GM13977 (cell line): ENCODE measurements at regions not wholly inside any gene's neighbourhood (a gene's known extent, or its start where the extent isn't known, plus 50 kb on each side); places are given as distances from the start of the nearest gene placed in this dataset.
A peak's percentile ranks its signal among the peaks of the same experiment; 100 is the strongest.

ENCODE experiments used
- DNase-seq: peaks from one replicate; pipeline ENCODE4 v3.0.0; 2012; ENCODE audit warnings: low spot score
- in situ Hi-C: fragments of 300-500 bp; cut with MboI; formaldehyde crosslinking; loops from one replicate; pipeline ENCODE4 v1.12.0; 2022; ENCODE audit warnings: low sequenced_read_pairs, low pct_unique_long_range_greater_than_20kb, mixed read lengths, inconsistent platforms; ENCODE audit not compliant: unreplicated experiment
- TF ChIP-seq, protein P1 (sequence below): IDR thresholded peaks from 2 replicates; pipeline ENCODE4 v1.5.1; 2012; ENCODE audit warnings: mild to moderate bottlenecking, control low read depth; ENCODE audit not compliant: insufficient read depth; ENCODE audit errors: extremely low read depth, missing control alignments

DNA sequence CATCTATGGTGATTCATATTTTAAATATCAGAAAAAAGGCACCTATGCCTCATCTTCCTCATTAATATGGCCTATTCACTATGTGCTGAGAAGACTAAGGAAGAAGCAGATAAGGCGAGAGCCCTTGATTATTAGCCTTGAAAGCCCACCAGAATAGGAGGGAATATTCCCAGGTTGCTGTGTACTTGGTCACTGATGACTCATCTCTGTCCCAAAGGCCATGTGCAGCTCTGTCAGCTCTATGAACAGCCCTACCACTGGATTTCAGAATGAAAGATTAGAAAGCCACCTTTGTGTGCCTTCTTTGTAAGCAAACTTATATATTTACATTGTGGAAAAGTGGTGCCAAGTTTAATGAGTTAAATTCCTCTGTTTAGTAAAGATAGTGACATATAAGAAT, 211.5 kb downstream of the NFKBIZ start:
- in situ Hi-C loops, result no loop called here
- peak; percentile 37 for DNase-seq
- TF ChIP-seq, protein P1, sequence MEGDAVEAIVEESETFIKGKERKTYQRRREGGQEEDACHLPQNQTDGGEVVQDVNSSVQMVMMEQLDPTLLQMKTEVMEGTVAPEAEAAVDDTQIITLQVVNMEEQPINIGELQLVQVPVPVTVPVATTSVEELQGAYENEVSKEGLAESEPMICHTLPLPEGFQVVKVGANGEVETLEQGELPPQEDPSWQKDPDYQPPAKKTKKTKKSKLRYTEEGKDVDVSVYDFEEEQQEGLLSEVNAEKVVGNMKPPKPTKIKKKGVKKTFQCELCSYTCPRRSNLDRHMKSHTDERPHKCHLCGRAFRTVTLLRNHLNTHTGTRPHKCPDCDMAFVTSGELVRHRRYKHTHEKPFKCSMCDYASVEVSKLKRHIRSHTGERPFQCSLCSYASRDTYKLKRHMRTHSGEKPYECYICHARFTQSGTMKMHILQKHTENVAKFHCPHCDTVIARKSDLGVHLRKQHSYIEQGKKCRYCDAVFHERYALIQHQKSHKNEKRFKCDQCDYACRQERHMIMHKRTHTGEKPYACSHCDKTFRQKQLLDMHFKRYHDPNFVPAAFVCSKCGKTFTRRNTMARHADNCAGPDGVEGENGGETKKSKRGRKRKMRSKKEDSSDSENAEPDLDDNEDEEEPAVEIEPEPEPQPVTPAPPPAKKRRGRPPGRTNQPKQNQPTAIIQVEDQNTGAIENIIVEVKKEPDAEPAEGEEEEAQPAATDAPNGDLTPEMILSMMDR, result no peak

DNA sequence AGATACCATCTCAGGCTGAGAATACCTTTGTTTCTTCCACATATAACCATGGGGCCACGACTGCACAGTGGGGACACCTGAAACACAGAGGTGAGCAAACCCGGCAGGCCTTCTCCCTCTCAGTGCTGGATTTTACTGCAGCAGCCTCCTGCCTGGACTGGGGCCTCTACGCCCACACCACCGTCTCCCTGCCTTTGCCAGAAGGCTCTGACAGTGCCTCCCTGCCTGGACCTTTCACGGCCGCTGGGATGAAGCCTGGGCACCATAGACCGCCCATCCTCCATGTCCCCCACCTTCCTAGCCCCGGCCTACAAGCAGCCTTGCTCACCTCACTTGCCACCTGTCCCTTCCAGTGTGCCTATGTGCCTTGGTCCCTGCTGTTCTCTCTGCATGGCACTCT, 214.3 kb downstream of the NFKBIZ start:
- no peak for DNase-seq
- in situ Hi-C loops, result no loop called here
- TF ChIP-seq, protein P1, result no peak

DNA sequence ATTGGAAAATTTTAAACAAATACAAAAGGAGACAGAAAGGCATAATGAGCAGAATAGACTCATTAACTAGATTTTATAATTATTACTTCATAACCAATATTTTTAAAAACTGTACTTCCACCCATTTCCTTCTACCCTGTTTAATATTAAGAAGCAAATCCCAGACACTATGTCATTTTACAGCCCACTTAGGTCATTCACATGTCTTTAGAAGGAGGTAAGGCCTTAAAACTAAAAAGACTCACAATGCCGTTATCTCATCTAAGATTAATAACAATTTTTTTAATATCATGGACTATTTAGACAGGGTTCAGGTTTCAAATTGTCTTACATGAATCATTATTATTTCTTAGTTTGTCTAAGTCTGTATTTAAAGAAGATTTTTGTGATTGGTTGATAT, 217.2 kb downstream of the NFKBIZ start:
- DNase-seq, result no peak
- TF ChIP-seq, protein P1, result no peak
- in situ Hi-C loops, result no loop called here

DNA sequence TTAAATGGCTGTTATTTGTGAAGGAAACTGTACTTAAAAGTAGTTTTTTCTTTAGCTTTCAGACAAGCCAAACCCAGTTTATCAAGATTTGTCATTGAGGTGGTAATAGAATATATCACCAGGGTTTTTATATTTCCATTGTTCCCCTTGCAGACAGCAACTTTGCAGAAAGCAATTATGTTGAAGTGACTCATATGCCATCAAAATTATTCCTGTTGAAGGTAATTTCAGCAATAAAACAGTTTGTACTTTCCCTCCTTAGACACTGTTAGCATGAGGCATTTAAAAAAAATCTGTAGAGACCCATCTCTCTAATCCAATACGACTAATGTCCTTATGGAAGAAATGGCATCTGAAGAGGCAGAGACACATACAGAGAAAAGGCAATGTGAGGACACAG, 219.0 kb downstream of the NFKBIZ start:
- TF ChIP-seq, protein P1, result no peak
- in situ Hi-C loops, result no loop called here
- no peak for DNase-seq

DNA sequence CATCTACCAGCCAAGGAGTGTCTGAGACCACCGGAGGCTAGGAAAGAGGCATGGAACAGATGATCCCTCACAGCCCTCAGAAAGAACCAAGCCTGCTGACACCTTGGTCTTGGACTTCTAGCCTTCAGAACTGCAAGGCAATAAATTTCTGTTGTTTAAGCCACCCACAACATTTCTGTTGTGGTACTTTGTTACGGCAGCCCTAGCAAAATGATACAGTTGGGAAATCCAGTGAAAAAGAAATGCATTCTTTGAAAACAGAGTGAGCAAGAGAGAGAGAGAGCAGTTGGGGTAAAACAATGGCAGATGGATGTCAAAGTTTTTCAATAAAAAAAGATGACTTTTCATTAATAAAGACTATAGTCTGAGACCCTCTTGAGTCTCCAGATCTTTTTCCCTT, 219.4 kb downstream of the NFKBIZ start:
- TF ChIP-seq, protein P1, result no peak
- in situ Hi-C loops, result no loop called here
- DNase-seq, result no peak

DNA sequence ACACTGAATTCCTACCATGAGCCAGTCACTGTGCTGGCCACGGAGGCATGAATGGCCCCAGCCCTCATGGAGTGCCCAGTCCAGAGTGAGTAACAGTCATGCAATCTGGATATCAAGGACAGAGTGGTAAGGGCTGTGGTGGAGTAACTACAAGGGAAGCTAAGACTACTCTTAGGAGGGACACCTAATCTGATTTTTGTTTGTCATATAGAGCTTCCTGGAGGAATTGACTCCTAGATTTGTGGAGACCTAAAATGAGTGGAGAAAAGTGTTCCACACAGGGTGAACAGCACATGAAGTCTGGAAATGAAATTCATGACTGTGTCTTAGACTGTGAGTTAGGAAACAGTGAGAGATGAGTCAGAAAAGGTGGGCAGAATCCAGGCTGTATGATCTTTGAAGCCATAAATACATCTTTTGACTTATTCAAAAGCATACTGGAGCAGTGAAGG, 219.9 kb downstream of the NFKBIZ start:
- in situ Hi-C loops, result no loop called here

More for the DNA sequence above, 219.9 kb downstream of the NFKBIZ start:
- TF ChIP-seq, protein P1, result no peak
- DNase-seq, result no peak
